ENCODE measurements at regions not wholly inside any gene's neighbourhood (a gene's known extent, or its start where the extent isn't known, plus 50 kb on each side); places are given as distances from the start of the nearest gene placed in this dataset.

GRCh38 chr14:104315169-104315568, 176.8 kb downstream of the KIF26A start:
- no peak for ATAC-seq
- H3K27ac ChIP-seq = no peak overlapping the region
- no peak for FAIRE-seq
- H3K9me3 ChIP-seq = peaks cover 4% of the 10 kb centered on the region; the same call in 2 of the 3 replicates
- CTCF ChIA-PET = interaction anchor here (0.6 kb wide), 1 partner anchor 12 kb away, joined by 3 read pairs; no protein-coding TSS in a partner anchor
- 46% methylated on average over 14 of the region's 14 CpGs for WGBS (ENCODE audit: missing lambda C conversion rate)
- no peak overlapping the region for H3K4me3 ChIP-seq
- no peaks in the 10 kb centered on the region for H3K4me1 ChIP-seq
- no peak for TF ChIP-seq HMGXB4 (CRISPR knock-in tag; IDR thresholded peaks at IDR 0.05; ENCODE audit: borderline replicate concordance)
- TF ChIP-seq HOXA7 (CRISPR knock-in tag; IDR thresholded peaks at IDR 0.05) = no peak
- TF ChIP-seq, protein P1, sequence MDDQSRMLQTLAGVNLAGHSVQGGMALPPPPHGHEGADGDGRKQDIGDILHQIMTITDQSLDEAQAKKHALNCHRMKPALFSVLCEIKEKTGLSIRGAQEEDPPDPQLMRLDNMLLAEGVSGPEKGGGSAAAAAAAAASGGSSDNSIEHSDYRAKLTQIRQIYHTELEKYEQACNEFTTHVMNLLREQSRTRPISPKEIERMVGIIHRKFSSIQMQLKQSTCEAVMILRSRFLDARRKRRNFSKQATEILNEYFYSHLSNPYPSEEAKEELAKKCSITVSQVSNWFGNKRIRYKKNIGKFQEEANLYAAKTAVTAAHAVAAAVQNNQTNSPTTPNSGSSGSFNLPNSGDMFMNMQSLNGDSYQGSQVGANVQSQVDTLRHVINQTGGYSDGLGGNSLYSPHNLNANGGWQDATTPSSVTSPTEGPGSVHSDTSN (IDR thresholded peaks at IDR 0.05) = no peak
- no peak for TF ChIP-seq POLR2A (IDR thresholded peaks at IDR 0.05; ENCODE audit: low read length)
- TF ChIP-seq, protein P2, sequence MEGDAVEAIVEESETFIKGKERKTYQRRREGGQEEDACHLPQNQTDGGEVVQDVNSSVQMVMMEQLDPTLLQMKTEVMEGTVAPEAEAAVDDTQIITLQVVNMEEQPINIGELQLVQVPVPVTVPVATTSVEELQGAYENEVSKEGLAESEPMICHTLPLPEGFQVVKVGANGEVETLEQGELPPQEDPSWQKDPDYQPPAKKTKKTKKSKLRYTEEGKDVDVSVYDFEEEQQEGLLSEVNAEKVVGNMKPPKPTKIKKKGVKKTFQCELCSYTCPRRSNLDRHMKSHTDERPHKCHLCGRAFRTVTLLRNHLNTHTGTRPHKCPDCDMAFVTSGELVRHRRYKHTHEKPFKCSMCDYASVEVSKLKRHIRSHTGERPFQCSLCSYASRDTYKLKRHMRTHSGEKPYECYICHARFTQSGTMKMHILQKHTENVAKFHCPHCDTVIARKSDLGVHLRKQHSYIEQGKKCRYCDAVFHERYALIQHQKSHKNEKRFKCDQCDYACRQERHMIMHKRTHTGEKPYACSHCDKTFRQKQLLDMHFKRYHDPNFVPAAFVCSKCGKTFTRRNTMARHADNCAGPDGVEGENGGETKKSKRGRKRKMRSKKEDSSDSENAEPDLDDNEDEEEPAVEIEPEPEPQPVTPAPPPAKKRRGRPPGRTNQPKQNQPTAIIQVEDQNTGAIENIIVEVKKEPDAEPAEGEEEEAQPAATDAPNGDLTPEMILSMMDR (IDR thresholded peaks at IDR 0.05) = no peak
- no peak for TF ChIP-seq MAZ (IDR thresholded peaks at IDR 0.05; ENCODE audit: borderline replicate concordance, low read depth, low read length)
- no peak for TF ChIP-seq RARB (CRISPR knock-in tag; IDR thresholded peaks at IDR 0.05)
- TF ChIP-seq NFE2L2 (conservative IDR thresholded peaks at IDR 0.05; ENCODE audit: low read length) = no peak
- TF ChIP-seq FOSL2 (IDR thresholded peaks at IDR 0.05) = no peak
- no peak for TF ChIP-seq FOSL2 (CRISPR knock-in tag; IDR thresholded peaks at IDR 0.05)
- TF ChIP-seq HEYL (CRISPR knock-in tag; IDR thresholded peaks at IDR 0.05) = no peak
- TF ChIP-seq RCOR1 (IDR thresholded peaks at IDR 0.05; ENCODE audit: low read depth, low read length) = no peak
- no peak for TF ChIP-seq BCL3 (IDR thresholded peaks at IDR 0.05)
- TF ChIP-seq EP300 (IDR thresholded peaks at IDR 0.05) = no peak
- TF ChIP-seq MAFK (IDR thresholded peaks at IDR 0.05; ENCODE audit: partially characterized antibody) = no peak
- TF ChIP-seq KDM5A (IDR thresholded peaks at IDR 0.05) = no peak
- TF ChIP-seq, protein P3, sequence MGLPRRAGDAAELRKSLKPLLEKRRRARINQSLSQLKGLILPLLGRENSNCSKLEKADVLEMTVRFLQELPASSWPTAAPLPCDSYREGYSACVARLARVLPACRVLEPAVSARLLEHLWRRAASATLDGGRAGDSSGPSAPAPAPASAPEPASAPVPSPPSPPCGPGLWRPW (IDR thresholded peaks at IDR 0.05) = no peak
- POLR2A ChIA-PET = no interaction called here
- DNase-seq (ENCODE audit: low read depth in 1 of 2, low spot score in 1 of 2) = no peak
- H3K4me2 ChIP-seq = no peak overlapping the region

DNA sequence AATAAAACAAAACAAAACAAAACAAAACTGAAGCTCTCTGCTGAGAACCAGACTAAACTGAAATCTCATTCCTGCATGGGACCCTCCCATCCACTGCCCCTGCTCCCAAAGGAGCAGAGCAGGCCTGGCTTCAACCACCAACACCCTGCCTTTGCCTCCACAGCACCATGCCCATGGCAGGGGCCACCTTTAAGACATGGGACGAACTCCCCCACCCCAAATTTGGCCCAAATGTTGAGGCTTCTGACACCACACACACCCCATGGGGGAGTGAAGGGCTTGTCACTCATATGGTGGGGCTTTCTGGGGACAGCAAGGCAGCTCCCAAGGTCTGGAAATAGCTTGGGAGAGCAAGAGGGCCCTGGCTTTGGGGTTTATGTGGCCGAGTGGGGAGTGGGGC, 177.2 kb downstream of the KIF26A start:
- Histone ChIP-seq H3K4me2 (no peak overlapping the region), H3K27ac (no peak overlapping the region), H3K4me1 (no peaks in the 10 kb centered on the region), H3K4me3 (no peak overlapping the region), H3K9me3 (peaks cover 4% of the 10 kb centered on the region; the same call in 2 of the 3 replicates)
- FAIRE-seq = no peak
- no peak for TF ChIP-seq NR3C1 (IDR thresholded peaks at IDR 0.05)
- TF ChIP-seq EHMT2 (IDR thresholded peaks at IDR 0.05; ENCODE audit: low read depth) = no peak
- TF ChIP-seq RAD21 (conservative IDR thresholded peaks at IDR 0.05 in 1 of 2, IDR thresholded peaks at IDR 0.05 in 1 of 2) = no peak
- no peak for TF ChIP-seq TFCP2L1 (CRISPR knock-in tag; IDR thresholded peaks at IDR 0.05)
- no peak for TF ChIP-seq HMGXB4 (CRISPR knock-in tag; IDR thresholded peaks at IDR 0.05; ENCODE audit: borderline replicate concordance)
- ATAC-seq = no peak
- CTCF ChIA-PET = interaction anchor here (0.6 kb wide), 1 partner anchor 12 kb away, joined by 3 read pairs; no protein-coding TSS in a partner anchor
- 50% methylated on average over 2 of the region's 2 CpGs for WGBS (ENCODE audit: missing lambda C conversion rate)
- POLR2A ChIA-PET = no interaction called here
- no peak for DNase-seq (ENCODE audit: low read depth in 1 of 2, low spot score in 1 of 2)

All from A549 (cell line).